HUDEP-2 (cell line): ENCODE measurements at regions not wholly inside any gene's neighbourhood (a gene's known extent, or its start where the extent isn't known, plus 50 kb on each side); places are given as distances from the start of the nearest gene placed in this dataset.

Source experiments
- DNase-seq, 76 experiments: peaks; one replicate each; lab custom pipeline; 2025; ENCODE audit not compliant: unreplicated experiment in 76 of 76; lab: John Stamatoyannopoulos, UW

- no peak for DNase-seq
Observed at GRCh38 chr9:13049223-13049622, 230.3 kb downstream of the MPDZ start.

- no peak for DNase-seq
Observed at GRCh38 chr9:13053504-13053903, 226.0 kb downstream of the MPDZ start.

GRCh38 chr9:13054389-13054788 lies 225.1 kb downstream of the MPDZ start:
- no peak for DNase-seq
